ENCODE measurements at regions not wholly inside any gene's neighbourhood (a gene's known extent, or its start where the extent isn't known, plus 50 kb on each side); places are given as distances from the start of the nearest gene placed in this dataset.
A peak's percentile ranks its signal among the peaks of the same experiment; 100 is the strongest.
"Not testable (repeated sequence)": the region's sequence is repeated elsewhere in the genome, so short reads cannot be mapped to it uniquely, and the experiment has no call there.

GRCh38 chr4:151563194-151563593 lies 154.2 kb downstream of the FHIP1A start:
- DNase-seq: no peak

- no peak for DNase-seq
Observed at GRCh38 chr4:151564321-151564720, 155.3 kb downstream of the FHIP1A start.

- no peak for DNase-seq
Observed at GRCh38 chr4:151565583-151565982, 156.6 kb downstream of the FHIP1A start.

GRCh38 chr4:151566053-151566452 lies 157.1 kb downstream of the FHIP1A start:
- no peak for DNase-seq

GRCh38 chr4:151567056-151567455 lies 158.1 kb downstream of the FHIP1A start:
- DNase-seq: no peak

GRCh38 chr4:151568966-151569365 lies 160.0 kb downstream of the FHIP1A start:
- DNase-seq: no peak

- no peak for DNase-seq
Observed at GRCh38 chr4:151569650-151570049, 160.7 kb downstream of the FHIP1A start.

- DNase-seq: no peak
Observed at GRCh38 chr4:151573474-151573873, 164.5 kb downstream of the FHIP1A start.

- no peak for DNase-seq
Observed at GRCh38 chr4:151573945-151574344, 165.0 kb downstream of the FHIP1A start.

GRCh38 chr4:151574968-151575367 lies 166.0 kb downstream of the FHIP1A start:
- DNase-seq: no peak

- DNase-seq: no peak
Observed at GRCh38 chr4:151575646-151576045, 166.7 kb downstream of the FHIP1A start.

- no peak for DNase-seq
Observed at GRCh38 chr4:151576627-151577026, 167.7 kb downstream of the FHIP1A start.

GRCh38 chr4:151581570-151581969 lies 172.6 kb downstream of the FHIP1A start:
- no peak for DNase-seq

- no peak for DNase-seq
Observed at GRCh38 chr4:151582098-151582497, 173.1 kb downstream of the FHIP1A start.

- no peak for DNase-seq
Observed at GRCh38 chr4:151583157-151583914, 174.4 kb downstream of the FHIP1A start.

GRCh38 chr4:151584101-151584500 lies 175.1 kb downstream of the FHIP1A start:
- DNase-seq: no peak

GRCh38 chr4:151595629-151596028 lies 165.2 kb downstream of the GATB start:
- DNase-seq: not testable (repeated sequence)

GRCh38 chr4:151597691-151598090 lies 163.1 kb downstream of the GATB start:
- DNase-seq: not testable (repeated sequence)

- no peak for DNase-seq
Observed at GRCh38 chr4:151599863-151600262, 160.9 kb downstream of the GATB start.

GRCh38 chr4:151600432-151600831 lies 160.4 kb downstream of the GATB start:
- DNase-seq: no peak

- no peak for DNase-seq
Observed at GRCh38 chr4:151603377-151603776, 157.4 kb downstream of the GATB start.

- peak; percentile 7 for DNase-seq
Observed at GRCh38 chr4:151604238-151604637, 156.6 kb downstream of the GATB start.

- DNase-seq: no peak
Observed at GRCh38 chr4:151605215-151605614, 155.6 kb downstream of the GATB start.

GRCh38 chr4:151606061-151606460 lies 154.7 kb downstream of the GATB start:
- no peak for DNase-seq

- DNase-seq: no peak
Observed at GRCh38 chr4:151610229-151610628, 150.6 kb downstream of the GATB start.

Data from fibroblast of upper back skin (primary cell).